GM12878 (cell line): ENCODE measurements at regions not wholly inside any gene's neighbourhood (a gene's known extent, or its start where the extent isn't known, plus 50 kb on each side); places are given as distances from the start of the nearest gene placed in this dataset.

Experiments used
- ATAC-seq: fragments of 200-7000 bp; cut with Tn5 transposase; 3 replicates; pipeline ENCODE4 v1.9.1; 2020; ENCODE audit warnings: mild to moderate bottlenecking, moderate library complexity
- BruUV-seq: library from RNA; stranded (reverse); fragments of 400-500 nt; replicated peaks from 2 replicates; lab custom pipeline; 2021; lab: Mats Ljungman, UMichigan
- CTCF ChIA-PET: fragments of 300-600 bp; sonication (Branson Sonifier 250); formaldehyde crosslinking; extraction: SDS; loops from one replicate; lab custom pipeline; 2021; ENCODE audit warnings: inconsistent platforms; lab: Yijun Ruan, JAX
- POLR2A ChIA-PET: fragments of 350-600 bp; formaldehyde crosslinking; extraction: SDS; loops from one replicate; lab custom pipeline; 2021; ENCODE audit warnings: inconsistent platforms; lab: Charles Lee
- RAD21 ChIA-PET: fragments of 300-600 bp; sonication (Branson Sonifier 250); formaldehyde crosslinking; loops from one replicate; lab custom pipeline; 2023; ENCODE audit warnings: antibody characterized with exemption; ENCODE audit not compliant: unreplicated experiment; lab: Charles Lee
- SMC1A ChIA-PET: fragments of 300-600 bp; sonication (Branson Sonifier 250); formaldehyde crosslinking; loops from one replicate; lab custom pipeline; 2023; ENCODE audit not compliant: unreplicated experiment, uncharacterized antibody; lab: Charles Lee
- DNase-seq: peaks from one replicate; pipeline ENCODE4 v3.0.0-alpha.2; 2011; ENCODE audit warnings: low read depth, low spot score
- FAIRE-seq: peaks from 3 replicates; lab custom pipeline; 2011; peaks lifted over from hg19 to GRCh38; lab: Jason Lieb, UNC
- H2AFZ ChIP-seq: 2 replicates; pipeline ENCODE4 v1.6.0; 2011; ENCODE audit warnings: low read depth, low read length, control low read depth; ENCODE audit not compliant: control insufficient read depth
- H3K27ac ChIP-seq: 2 replicates; pipeline ENCODE4 v1.5.1; 2011; ENCODE audit warnings: control low read depth; ENCODE audit not compliant: control insufficient read depth, insufficient read depth
- H3K27me3 ChIP-seq, 2 experiments: replicated peaks in 1 of 2; 2 replicates each; pipeline versions ENCODE4 v1.6.0 to v1.6.1; 2011; ENCODE audit warnings: low read length in 1 of 2; ENCODE audit not compliant: control insufficient read depth in 2 of 2, insufficient read depth in 2 of 2
- H3K36me3 ChIP-seq, 2 experiments: 2 replicates each; pipeline ENCODE4 v1.5.1; 2011; ENCODE audit warnings: low read length in 1 of 2; ENCODE audit not compliant: control insufficient read depth in 2 of 2, insufficient read depth in 2 of 2
- H3K4me1 ChIP-seq: 2 replicates; pipeline ENCODE4 v1.6.1; 2011; ENCODE audit warnings: mild to moderate bottlenecking, low read length, moderate library complexity, mixed read lengths; ENCODE audit not compliant: control insufficient read depth, insufficient read depth
- H3K4me2 ChIP-seq: 2 replicates; pipeline ENCODE4 v1.6.0; 2011; ENCODE audit warnings: control low read depth; ENCODE audit not compliant: control insufficient read depth, insufficient read depth
- H3K4me3 ChIP-seq: fragments of 200-600 bp; sonication (generic); 2 replicates; pipeline ENCODE4 v1.5.1; 2016
- H3K79me2 ChIP-seq: 2 replicates; pipeline ENCODE4 v1.6.0; 2011; ENCODE audit warnings: low read length; ENCODE audit not compliant: control insufficient read depth, insufficient read depth
- H3K9ac ChIP-seq: 2 replicates; pipeline ENCODE4 v1.8.0; 2011; ENCODE audit warnings: low read length, control low read depth, mixed read lengths; ENCODE audit not compliant: control insufficient read depth, insufficient read depth
- H3K9me3 ChIP-seq: replicated peaks from 3 replicates; pipeline ENCODE4 v1.5.1; 2011; ENCODE audit warnings: mild to moderate bottlenecking, low read length; ENCODE audit not compliant: control insufficient read depth, insufficient read depth
- H4K20me1 ChIP-seq: 2 replicates; pipeline ENCODE4 v1.6.0; 2011; ENCODE audit not compliant: control insufficient read depth, insufficient read depth
- BACH1 ChIP-seq: fragments of 450-650 bp; IDR thresholded peaks from 2 replicates; pipeline ENCODE4 v1.6.1; 2017; ENCODE audit warnings: mild to moderate bottlenecking, borderline replicate concordance
- BMI1 ChIP-seq: fragments of 450-650 bp; IDR thresholded peaks from 2 replicates; pipeline ENCODE4 v1.6.1; 2016; ENCODE audit warnings: mild to moderate bottlenecking, moderate library complexity, borderline replicate concordance
- CHD1 ChIP-seq: IDR thresholded peaks from 2 replicates; pipeline ENCODE4 v1.6.1; 2012; ENCODE audit warnings: low read depth, low read length, improper control_type of control experiment
- EP300 ChIP-seq, 2 experiments: fragments of 150-350 bp in 1 of 2; IDR thresholded peaks; 2 replicates each; pipeline ENCODE4 v1.6.1; 2011 to 2012; ENCODE audit warnings: low read depth in 2 of 2, low read length in 2 of 2, borderline replicate concordance in 1 of 2, improper control_type of control experiment in 1 of 2, inconsistent platforms in 1 of 2; ENCODE audit not compliant: control insufficient read depth in 1 of 2
- ESRRA ChIP-seq: IDR thresholded peaks from 2 replicates; pipeline ENCODE4 v1.6.1; 2012; ENCODE audit warnings: mild to moderate bottlenecking, low read length, improper control_type of control experiment
- HDAC6 ChIP-seq: fragments of 200-600 bp; sonication (generic); IDR thresholded peaks from one replicate; pipeline ENCODE4 v1.8.0; 2017; ENCODE audit warnings: antibody characterized with exemption; ENCODE audit not compliant: unreplicated experiment
- NFXL1 ChIP-seq: fragments of 450-650 bp; IDR thresholded peaks from 2 replicates; pipeline ENCODE4 v1.6.1; 2017; ENCODE audit warnings: antibody characterized with exemption, mild to moderate bottlenecking, borderline replicate concordance
- PAX8 ChIP-seq: fragments of 450-650 bp; IDR thresholded peaks from 2 replicates; pipeline ENCODE4 v1.6.1; 2017; ENCODE audit warnings: mild to moderate bottlenecking, moderate library complexity
- RCOR1 ChIP-seq: conservative IDR thresholded peaks from 2 replicates; pipeline ENCODE4 v1.6.1; 2012; ENCODE audit warnings: low read depth, low read length, improper control_type of control experiment
- RFX5 ChIP-seq: IDR thresholded peaks from 2 replicates; pipeline ENCODE4 v1.6.1; 2011; ENCODE audit warnings: low read depth, low read length, improper control_type of control experiment
- SP1 ChIP-seq: IDR thresholded peaks from one replicate; pipeline ENCODE4 v1.6.1; 2011; ENCODE audit warnings: low read depth, low read length
- TCF7 ChIP-seq: IDR thresholded peaks from 2 replicates; pipeline ENCODE4 v1.6.1; 2014; ENCODE audit warnings: antibody characterized with exemption, borderline replicate concordance
- ZBTB11 ChIP-seq: fragments of 450-650 bp; formaldehyde crosslinking; IDR thresholded peaks from 2 replicates; pipeline ENCODE4 v1.5.0; 2022; ENCODE audit warnings: mild to moderate bottlenecking, missing genetic modification characterization
- ZNF622 ChIP-seq: fragments of 450-650 bp; IDR thresholded peaks from 2 replicates; pipeline ENCODE4 v1.6.1; 2017; ENCODE audit warnings: mild to moderate bottlenecking, inconsistent platforms
- WGBS: methylation state at CpG from one replicate; pipeline ENCODE4 v1.1.6; 2016; ENCODE audit warnings: low lambda C conversion rate; ENCODE audit not compliant: insufficient replicate concordance, insufficient coverage; ENCODE audit errors: missing lambda C conversion rate; 5-methylcytosine and 5-hydroxymethylcytosine counted together
- in situ Hi-C: fragments of 300-500 bp; cut with MboI; formaldehyde crosslinking; loops from 9 replicates; pipeline ENCODE4 v1.14.3; 2018; ENCODE audit warnings: mixed read lengths
- intact Hi-C: fragments of 100-400 bp; cut with micrococcal nuclease; formaldehyde crosslinking; loops from one replicate; pipeline ENCODE4 v1.14.2; 2022; ENCODE audit not compliant: unreplicated experiment
- TF ChIP-seq, protein P1 (sequence below): fragments of 450-650 bp; IDR thresholded peaks from 2 replicates; pipeline ENCODE4 v1.6.1; 2018; ENCODE audit warnings: borderline replicate concordance, mild to moderate bottlenecking; ENCODE audit not compliant: partially characterized antibody

- TF ChIP-seq HDAC6 = no peak
- TF ChIP-seq TCF7 = no peak
- TF ChIP-seq RCOR1 = no peak
- no peak for TF ChIP-seq NFXL1
- TF ChIP-seq SP1 = no peak
- no peak for TF ChIP-seq EP300 (IDR thresholded peaks at IDR 0.05; ENCODE audit: borderline replicate concordance in 1 of 2, control insufficient read depth in 1 of 2, low read depth in 2 of 2, low read length in 2 of 2)
- no peak for TF ChIP-seq BACH1
- no peak for TF ChIP-seq RFX5
- TF ChIP-seq ZNF622 = no peak
- TF ChIP-seq BMI1 = no peak
- TF ChIP-seq ESRRA = no peak
- 1% methylated on average over 4 of the region's 4 CpGs for WGBS
- no peaks in the 10 kb centered on the region for H3K36me3 ChIP-seq
- ATAC-seq (no peak), FAIRE-seq (no peak), DNase-seq (no peak)
- H3K79me2 ChIP-seq = no peaks in the 10 kb centered on the region
- no peak overlapping the region for H3K9ac ChIP-seq
- no peaks in the 10 kb centered on the region for H3K27me3 ChIP-seq
- no peaks in the 10 kb centered on the region for H4K20me1 ChIP-seq
- no peak overlapping the region for H2AFZ ChIP-seq
- no peaks in the 10 kb centered on the region for H3K4me1 ChIP-seq
- intact Hi-C loops = no loop called here
- no TSS peak for BruUV-seq
- ChIA-PET RAD21 (no interaction called here), POLR2A (no interaction called here), SMC1A (no interaction called here), CTCF (no interaction called here)
- no peaks in the 10 kb centered on the region for H3K9me3 ChIP-seq
- H3K4me3 ChIP-seq = no peak overlapping the region
- H3K27ac ChIP-seq = no peak overlapping the region
- H3K4me2 ChIP-seq = no peak overlapping the region
- in situ Hi-C loops = no loop called here
These were observed 1136.1 kb upstream of the POT1 start for GRCh38 chr7:126065766-126066165.

- Histone ChIP-seq H3K9ac (no peak overlapping the region), H3K9me3 (no peaks in the 10 kb centered on the region; the same call in 2 of the 3 replicates), H2AFZ (no peak overlapping the region), H3K27ac (no peak overlapping the region), H3K36me3 (no peaks in the 10 kb centered on the region), H3K79me2 (no peaks in the 10 kb centered on the region), H4K20me1 (no peaks in the 10 kb centered on the region), H3K27me3 (no peaks in the 10 kb centered on the region), H3K4me1 (no peaks in the 10 kb centered on the region), H3K4me3 (no peak overlapping the region), H3K4me2 (no peak overlapping the region)
- no peak for FAIRE-seq
- ChIA-PET SMC1A (no interaction called here), RAD21 (no interaction called here), POLR2A (no interaction called here), CTCF (no interaction called here)
- in situ Hi-C loops = no loop called here
- BruUV-seq = no TSS peak
- intact Hi-C loops = no loop called here
- no peak for ATAC-seq
- no peak for DNase-seq
- TF ChIP-seq, protein P1, sequence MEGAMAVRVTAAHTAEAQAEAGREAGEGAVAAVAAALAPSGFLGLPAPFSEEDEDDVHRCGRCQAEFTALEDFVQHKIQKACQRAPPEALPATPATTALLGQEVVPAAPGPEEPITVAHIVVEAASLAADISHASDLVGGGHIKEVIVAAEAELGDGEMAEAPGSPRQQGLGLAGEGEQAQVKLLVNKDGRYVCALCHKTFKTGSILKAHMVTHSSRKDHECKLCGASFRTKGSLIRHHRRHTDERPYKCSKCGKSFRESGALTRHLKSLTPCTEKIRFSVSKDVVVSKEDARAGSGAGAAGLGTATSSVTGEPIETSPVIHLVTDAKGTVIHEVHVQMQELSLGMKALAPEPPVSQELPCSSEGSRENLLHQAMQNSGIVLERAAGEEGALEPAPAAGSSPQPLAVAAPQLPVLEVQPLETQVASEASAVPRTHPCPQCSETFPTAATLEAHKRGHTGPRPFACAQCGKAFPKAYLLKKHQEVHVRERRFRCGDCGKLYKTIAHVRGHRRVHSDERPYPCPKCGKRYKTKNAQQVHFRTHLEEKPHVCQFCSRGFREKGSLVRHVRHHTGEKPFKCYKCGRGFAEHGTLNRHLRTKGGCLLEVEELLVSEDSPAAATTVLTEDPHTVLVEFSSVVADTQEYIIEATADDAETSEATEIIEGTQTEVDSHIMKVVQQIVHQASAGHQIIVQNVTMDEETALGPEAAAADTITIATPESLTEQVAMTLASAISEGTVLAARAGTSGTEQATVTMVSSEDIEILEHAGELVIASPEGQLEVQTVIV = no peak
- TF ChIP-seq CHD1 (no peak), ZBTB11 (no peak), PAX8 (no peak)
These were observed 1128.4 kb upstream of the POT1 start for GRCh38 chr7:126057979-126058378.
